Dedifferentiated amniotic fluid mesenchymal stem cell (primary cell): ENCODE measurements at regions not wholly inside any gene's neighbourhood (a gene's known extent, or its start where the extent isn't known, plus 50 kb on each side); places are given as distances from the start of the nearest gene placed in this dataset.

Experiments used
- DNase-seq: peaks from one replicate; pipeline ENCODE4 v3.0.0-alpha.2; 2016; ENCODE audit errors: extremely low spot score

- no peak for DNase-seq
Measured at GRCh38 chr9:20199111-20199510, 410.3 kb upstream of the SLC24A2 start.

GRCh38 chr9:20197976-20198685, 409.3 kb upstream of the SLC24A2 start:
- no peak for DNase-seq

GRCh38 chr9:20191228-20191840, 402.5 kb upstream of the SLC24A2 start:
- no peak for DNase-seq

GRCh38 chr9:20189871-20190270, 401.0 kb upstream of the SLC24A2 start:
- DNase-seq = no peak

GRCh38 chr9:20188616-20189369, 400.0 kb upstream of the SLC24A2 start:
- no peak for DNase-seq

- DNase-seq = no peak
Measured at GRCh38 chr9:20187318-20187717, 398.5 kb upstream of the SLC24A2 start.

GRCh38 chr9:20186823-20187222, 398.0 kb upstream of the SLC24A2 start:
- DNase-seq = no peak

- no peak for DNase-seq
Measured at GRCh38 chr9:20186231-20186630, 397.4 kb upstream of the SLC24A2 start.

GRCh38 chr9:20184541-20184940, 395.7 kb upstream of the SLC24A2 start:
- DNase-seq = no peak

GRCh38 chr9:20178679-20179078, 389.8 kb upstream of the SLC24A2 start:
- DNase-seq = no peak

- no peak for DNase-seq
Measured at GRCh38 chr9:20178197-20178596, 389.4 kb upstream of the SLC24A2 start.

- DNase-seq = no peak
Measured at GRCh38 chr9:20170122-20170521, 381.3 kb upstream of the SLC24A2 start.

- no peak for DNase-seq
Measured at GRCh38 chr9:20152151-20152725, 363.4 kb upstream of the SLC24A2 start.

GRCh38 chr9:20148416-20148815, 359.6 kb upstream of the SLC24A2 start:
- DNase-seq = no peak

GRCh38 chr9:20144197-20144596, 355.4 kb upstream of the SLC24A2 start:
- DNase-seq = no peak

GRCh38 chr9:20139763-20140290, 351.0 kb upstream of the SLC24A2 start:
- DNase-seq = no peak

- DNase-seq = no peak
Measured at GRCh38 chr9:20138841-20139240, 350.0 kb upstream of the SLC24A2 start.

- no peak for DNase-seq
Measured at GRCh38 chr9:20138116-20138515, 349.3 kb upstream of the SLC24A2 start.

- no peak for DNase-seq
Measured at GRCh38 chr9:20137425-20137824, 348.6 kb upstream of the SLC24A2 start.

GRCh38 chr9:20135119-20135697, 346.4 kb upstream of the SLC24A2 start:
- DNase-seq = no peak

- no peak for DNase-seq
Measured at GRCh38 chr9:20125727-20126126, 336.9 kb upstream of the SLC24A2 start.

GRCh38 chr9:20119566-20119965, 330.7 kb upstream of the SLC24A2 start:
- no peak for DNase-seq
